Coronary artery (tissue), 2 donors: ENCODE measurements at regions not wholly inside any gene's neighbourhood (a gene's known extent, or its start where the extent isn't known, plus 50 kb on each side); places are given as distances from the start of the nearest gene placed in this dataset.
"Not testable (repeated sequence)": the region's sequence is repeated elsewhere in the genome, so short reads cannot be mapped to it uniquely, and the experiment has no call there.

Experiments used
- DNase-seq: peaks from one replicate; pipeline ENCODE4 v3.0.0-alpha.2; 2017; ENCODE audit warnings: low spot score
- H3K27ac ChIP-seq, 2 donors: fragments of 200-600 bp; sonication (generic); one replicate each; pipeline ENCODE4 v1.5.1; 2016 to 2019
- H3K4me3 ChIP-seq: fragments of 200-600 bp; sonication (generic); 2 replicates; pipeline ENCODE4 v1.5.1; 2016; ENCODE audit warnings: mild to moderate bottlenecking, moderate library complexity
- TF ChIP-seq, protein P1 (sequence below): fragments of 200-600 bp; sonication (generic); IDR thresholded peaks from one replicate; pipeline ENCODE4 v1.5.1; 2019; ENCODE audit warnings: antibody characterized with exemption

DNA sequence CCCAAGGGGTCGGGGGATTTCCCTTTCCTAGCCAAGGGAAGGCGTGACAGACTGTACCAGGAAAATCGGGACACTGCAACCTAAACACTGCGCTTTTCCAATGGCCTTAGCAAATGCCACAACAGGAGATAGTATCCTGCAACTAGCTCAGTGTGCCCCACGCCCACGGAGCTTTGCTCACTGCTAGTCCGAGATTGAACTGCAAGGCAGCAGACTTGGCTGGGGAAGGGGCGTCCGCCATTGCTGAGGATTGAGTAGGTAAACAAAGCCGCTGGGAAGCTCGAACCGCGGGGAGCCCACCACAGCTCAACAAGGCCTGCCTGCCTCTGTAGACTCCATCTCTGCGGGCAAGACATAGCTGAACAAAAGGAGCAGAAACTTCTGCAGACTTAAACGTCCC, 72.3 kb upstream of the THRB start:
- Histone ChIP-seq H3K4me3 (no peak overlapping the region), H3K27ac (no peak overlapping the region)
- TF ChIP-seq, protein P1, sequence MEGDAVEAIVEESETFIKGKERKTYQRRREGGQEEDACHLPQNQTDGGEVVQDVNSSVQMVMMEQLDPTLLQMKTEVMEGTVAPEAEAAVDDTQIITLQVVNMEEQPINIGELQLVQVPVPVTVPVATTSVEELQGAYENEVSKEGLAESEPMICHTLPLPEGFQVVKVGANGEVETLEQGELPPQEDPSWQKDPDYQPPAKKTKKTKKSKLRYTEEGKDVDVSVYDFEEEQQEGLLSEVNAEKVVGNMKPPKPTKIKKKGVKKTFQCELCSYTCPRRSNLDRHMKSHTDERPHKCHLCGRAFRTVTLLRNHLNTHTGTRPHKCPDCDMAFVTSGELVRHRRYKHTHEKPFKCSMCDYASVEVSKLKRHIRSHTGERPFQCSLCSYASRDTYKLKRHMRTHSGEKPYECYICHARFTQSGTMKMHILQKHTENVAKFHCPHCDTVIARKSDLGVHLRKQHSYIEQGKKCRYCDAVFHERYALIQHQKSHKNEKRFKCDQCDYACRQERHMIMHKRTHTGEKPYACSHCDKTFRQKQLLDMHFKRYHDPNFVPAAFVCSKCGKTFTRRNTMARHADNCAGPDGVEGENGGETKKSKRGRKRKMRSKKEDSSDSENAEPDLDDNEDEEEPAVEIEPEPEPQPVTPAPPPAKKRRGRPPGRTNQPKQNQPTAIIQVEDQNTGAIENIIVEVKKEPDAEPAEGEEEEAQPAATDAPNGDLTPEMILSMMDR: no peak
- no peak for DNase-seq

DNA sequence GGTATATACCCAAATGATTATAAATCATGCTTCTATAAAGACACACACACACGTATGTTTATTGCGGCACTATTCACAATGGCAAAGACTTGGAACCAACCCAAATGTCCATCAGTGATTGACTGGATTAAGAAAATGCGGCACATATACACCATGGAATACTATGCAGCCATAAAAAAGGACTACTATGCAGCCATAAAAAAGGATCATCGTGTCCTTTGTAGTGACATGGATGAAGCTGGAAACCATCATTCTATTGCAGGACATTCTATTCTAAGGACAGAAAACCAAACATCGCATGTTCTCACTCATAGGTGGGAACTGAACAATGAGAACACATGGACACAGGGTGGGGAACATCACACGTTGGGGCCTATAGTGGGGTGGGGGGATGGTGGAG, 77.8 kb upstream of the THRB start:
- H3K4me3 ChIP-seq, DNase-seq, H3K27ac ChIP-seq: not testable (repeated sequence)

DNA sequence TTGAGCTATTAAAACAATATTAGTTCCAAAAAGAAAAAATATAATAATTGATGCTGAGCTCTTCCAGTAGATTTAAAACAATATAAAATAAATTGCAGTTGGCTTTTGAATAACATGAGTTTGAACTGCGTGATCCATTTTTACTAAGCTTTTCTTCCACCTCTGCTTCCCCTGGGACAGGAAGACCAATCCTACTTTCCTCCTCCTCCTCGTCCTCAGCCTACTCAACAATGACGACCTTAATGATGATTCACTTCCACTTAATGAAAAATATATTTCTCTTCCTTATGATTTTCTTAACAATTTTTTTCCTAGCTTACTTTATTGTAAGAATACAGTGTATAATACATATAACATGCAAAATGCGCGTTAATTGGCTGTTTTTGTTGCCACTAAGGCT, 78.9 kb upstream of the THRB start:
- Histone ChIP-seq H3K4me3 (no peak overlapping the region), H3K27ac (no peak overlapping the region)
- no peak for DNase-seq
- TF ChIP-seq, protein P1: no peak

- no peak for DNase-seq
- H3K4me3 ChIP-seq: no peak overlapping the region
- TF ChIP-seq, protein P1: no peak
Observed at GRCh38 chr3:24578324-24578723, 83.7 kb upstream of the THRB start.

DNA sequence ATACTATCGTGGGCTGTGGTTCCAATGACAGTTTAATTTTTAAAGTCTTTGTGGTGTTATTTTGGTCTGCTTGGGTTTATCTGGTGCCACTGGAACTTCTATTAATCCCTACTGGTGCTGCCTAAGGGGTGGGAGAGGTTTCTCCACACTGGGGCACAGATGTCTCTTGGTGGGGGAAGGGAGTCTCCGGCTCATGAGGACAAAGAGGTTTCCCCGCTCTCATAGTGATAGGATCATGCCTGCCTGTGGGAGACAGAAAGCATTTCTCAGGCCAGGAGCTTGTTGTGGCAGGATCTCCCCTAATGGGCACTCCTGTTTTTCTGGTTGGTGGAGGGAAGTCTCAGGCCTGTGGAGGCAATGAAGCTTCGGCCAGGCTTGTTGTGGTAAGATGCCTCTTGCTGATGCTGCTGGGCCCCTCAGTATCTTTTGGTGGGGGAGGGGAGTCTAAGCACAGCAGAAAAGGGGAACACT, 84.3 kb upstream of the THRB start:
- DNase-seq: no peak
- no peak overlapping the region for H3K4me3 ChIP-seq
- TF ChIP-seq, protein P1: no peak
- no peak overlapping the region for H3K27ac ChIP-seq

More at GRCh38 chr3:24578324-24578723, 83.7 kb upstream of the THRB start:
- no peak overlapping the region for H3K27ac ChIP-seq

GRCh38 chr3:24582431-24583403, 88.1 kb upstream of the THRB start:
- no peak for DNase-seq
- H3K4me3 ChIP-seq: no peak overlapping the region
- TF ChIP-seq, protein P1: no peak
- H3K27ac ChIP-seq: no peak overlapping the region

DNA sequence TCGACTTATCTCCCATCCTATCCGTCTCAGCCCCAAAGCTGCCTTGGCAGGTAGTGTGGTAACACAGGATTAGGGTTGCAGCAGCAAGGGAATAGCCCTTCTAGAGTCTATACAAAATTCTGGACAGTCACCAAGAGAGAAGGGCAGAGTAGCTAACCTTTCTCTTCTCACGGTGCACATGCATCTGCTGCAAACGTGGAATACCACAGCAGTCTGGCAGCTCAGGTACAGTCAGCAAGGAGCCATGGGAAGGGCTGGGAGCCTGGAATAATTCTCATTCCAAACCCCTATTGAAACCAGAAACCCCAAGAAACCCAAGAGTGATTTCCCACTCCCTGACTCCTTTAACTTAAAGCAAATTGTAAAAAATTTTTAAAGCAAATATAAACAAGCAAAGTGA, 92.3 kb upstream of the THRB start:
- Histone ChIP-seq H3K4me3 (no peak overlapping the region), H3K27ac (no peak overlapping the region)
- TF ChIP-seq, protein P1: no peak
- DNase-seq: no peak
